ENCODE measurements at regions not wholly inside any gene's neighbourhood (a gene's known extent, or its start where the extent isn't known, plus 50 kb on each side); places are given as distances from the start of the nearest gene placed in this dataset.

DNA sequence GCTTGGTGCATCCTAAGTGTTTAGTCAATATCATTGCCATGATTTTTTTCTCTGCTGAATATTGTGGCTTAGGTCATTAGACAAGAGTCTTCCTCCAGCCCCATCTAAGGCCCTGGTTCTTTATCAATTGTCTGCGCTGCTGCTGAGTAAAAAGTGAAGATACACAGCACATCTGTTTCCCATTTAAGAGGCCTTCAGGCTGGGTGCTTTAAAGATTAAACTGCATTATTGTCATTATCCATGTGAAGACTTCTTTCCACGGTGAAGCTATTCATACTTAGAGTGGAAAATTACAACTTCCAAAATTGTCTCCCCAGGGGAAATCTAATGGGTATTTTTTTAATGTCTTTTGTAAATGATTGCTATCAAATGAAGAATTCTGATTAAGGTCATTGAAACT lies 719.8 kb upstream of the LRRC4C start:
- DNase-seq (ENCODE audit: low spot score), result no peak

GRCh38 chr11:42195289-42196013 lies 736.0 kb upstream of the LRRC4C start:
- DNase-seq (ENCODE audit: low spot score), result no peak

DNA sequence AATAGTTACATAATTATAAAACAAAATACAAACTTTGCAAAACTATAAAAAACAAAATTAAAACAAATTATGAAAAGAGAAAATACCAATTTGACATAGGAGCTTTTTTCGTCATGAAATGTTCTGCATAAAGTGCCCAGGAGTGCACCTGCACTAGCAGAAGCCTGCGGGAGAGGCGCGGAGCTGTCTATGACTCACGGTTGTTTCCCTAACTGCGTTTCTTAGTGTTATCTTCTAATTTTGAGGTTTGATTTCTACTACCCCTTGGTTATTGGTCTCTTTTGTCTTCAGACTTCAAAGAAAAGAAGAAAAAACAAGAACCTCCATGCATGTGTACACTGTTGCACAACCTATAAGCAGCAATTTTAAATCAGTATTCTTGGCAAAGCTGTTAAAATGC lies 740.9 kb upstream of the LRRC4C start:
- DNase-seq (ENCODE audit: low spot score), result no peak

DNA sequence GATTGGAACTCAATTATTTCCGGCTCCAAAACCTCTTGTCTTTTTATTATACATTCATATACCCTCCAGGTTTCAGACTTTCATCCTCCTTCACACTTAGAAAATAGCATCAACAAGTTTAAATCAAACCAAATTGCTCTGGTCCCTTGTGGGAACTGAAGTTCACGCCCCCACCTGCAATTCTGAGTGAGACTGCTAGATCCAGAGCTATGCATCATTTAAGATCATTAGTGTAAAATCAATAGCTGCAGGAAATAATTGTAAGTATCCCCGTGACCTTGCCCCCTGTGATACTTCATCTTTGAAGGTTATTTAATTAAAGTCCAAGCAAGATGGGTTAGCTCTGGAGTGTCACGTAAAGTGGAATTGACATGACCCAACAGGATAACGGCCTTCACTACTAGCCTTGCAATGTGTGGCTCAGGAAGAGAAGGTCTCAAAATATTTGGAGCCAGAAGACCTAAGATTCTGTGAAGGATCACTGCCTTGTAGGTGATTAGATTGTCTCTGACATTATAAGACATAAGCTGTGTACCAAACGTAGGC lies 742.2 kb upstream of the LRRC4C start:
- DNase-seq (ENCODE audit: low spot score), result no peak

DNA sequence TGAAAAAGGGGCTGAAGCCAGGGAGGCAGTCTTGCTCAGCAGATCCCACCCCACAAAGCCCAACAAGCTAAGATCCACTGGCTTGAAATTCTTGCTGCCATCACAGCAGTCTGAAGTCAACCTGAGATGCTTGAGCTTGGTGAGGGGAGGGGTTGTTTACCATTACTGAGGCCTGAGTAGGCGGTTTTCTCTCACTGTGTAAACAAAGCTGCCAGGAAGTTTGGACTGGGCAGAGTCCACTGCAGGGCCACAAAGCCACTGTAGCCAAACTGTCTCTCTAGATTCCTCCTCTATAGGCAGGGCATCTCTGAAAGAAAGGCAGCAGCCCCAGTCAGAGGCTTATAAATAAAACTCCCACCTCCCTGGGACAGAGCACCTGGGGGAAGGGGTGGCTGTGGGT lies 746.1 kb upstream of the LRRC4C start:
- no peak for DNase-seq (ENCODE audit: low spot score)

DNA sequence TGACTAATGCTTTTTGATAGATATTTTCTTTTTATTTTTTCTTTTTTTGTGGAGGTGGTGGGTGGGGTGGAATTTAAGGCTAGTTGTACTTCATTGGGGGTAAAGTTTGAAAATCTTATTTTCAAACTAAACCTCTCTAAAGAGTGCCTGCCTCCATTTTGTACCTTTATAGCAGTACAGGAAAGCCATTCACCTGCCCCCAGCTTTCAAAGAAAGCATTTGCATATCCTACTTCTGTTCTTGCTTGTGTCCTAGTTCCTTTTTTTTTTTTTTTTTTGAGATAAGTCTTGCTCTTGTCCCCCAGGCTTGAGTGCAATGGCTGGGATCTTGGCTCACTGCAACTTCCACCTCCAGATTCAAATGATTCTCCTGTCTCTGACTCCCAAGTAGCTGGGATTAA lies 766.2 kb upstream of the LRRC4C start:
- no peak for DNase-seq (ENCODE audit: low spot score)

- no peak for DNase-seq (ENCODE audit: low spot score)
These were observed 773.2 kb upstream of the LRRC4C start for GRCh38 chr11:42232673-42233072.

DNA sequence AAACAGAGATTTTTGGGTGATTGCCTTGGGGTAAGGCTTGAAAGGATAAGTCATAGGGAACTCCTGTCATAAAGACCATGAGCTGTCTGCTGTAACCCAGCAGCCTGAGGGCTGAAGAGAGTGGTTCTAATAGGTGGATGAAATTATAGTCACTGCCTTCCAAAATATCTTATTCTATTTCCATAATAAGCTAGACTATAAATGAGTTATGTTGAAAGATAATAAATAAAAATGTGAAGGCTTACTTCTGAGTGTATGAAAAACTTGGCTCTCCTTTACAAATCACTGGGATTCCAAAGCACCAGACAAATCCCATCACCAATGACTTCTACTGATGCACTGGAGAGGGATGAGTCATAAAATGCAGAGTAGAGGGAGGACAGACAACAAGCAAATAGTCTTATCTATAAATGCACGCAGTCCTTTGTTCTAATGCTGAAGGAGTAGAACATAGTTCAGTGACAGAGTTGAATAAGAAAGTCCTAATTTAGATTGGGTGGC lies 775.0 kb upstream of the LRRC4C start:
- DNase-seq (ENCODE audit: low spot score), result no peak

DNA sequence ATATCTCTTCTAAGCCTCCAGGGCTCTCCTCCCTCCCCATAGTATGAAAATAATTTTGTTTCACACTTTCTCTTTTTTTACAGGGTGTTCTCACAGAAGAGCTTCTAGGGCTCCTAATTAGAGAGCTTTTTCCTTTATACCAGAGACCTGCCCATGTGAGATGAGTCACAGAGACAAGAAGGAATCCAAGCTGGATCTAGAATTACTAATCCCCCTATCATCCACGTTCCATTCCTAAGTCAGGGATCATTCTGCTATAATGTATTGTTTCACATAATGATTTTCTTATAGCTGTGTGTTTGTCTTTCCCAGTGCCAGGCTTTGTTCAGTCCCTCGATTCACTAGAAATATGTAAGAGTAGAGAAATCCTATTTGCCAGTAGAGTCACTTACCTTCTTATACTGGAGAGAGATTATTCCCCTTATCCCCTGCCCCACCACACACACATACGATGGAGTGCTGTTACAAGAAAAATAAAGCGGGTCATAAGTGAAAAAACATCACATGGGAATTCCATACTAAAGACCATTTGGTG lies 778.3 kb upstream of the LRRC4C start:
- no peak for DNase-seq (ENCODE audit: low spot score)

- no peak for DNase-seq (ENCODE audit: low spot score)
These were observed 779.7 kb upstream of the LRRC4C start for GRCh38 chr11:42239188-42239587.

DNA sequence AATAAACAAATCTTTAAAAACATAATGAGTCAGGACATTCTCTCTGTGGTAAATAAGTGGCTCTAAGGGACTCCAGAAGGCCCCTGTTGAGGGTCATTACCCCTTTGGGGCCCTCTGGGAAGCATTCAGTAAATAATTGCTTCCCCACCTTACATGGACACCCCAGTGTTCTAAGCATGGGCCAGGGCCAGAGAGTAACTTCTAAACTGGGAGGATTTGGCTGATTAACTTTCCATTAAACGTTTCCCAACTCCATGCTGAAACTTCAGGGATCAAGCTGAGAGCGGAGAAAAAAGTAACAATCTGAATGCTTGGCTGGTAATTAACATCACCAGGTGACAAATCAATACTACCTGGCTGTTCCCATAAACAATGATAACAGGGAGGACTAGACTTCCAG lies 783.9 kb upstream of the LRRC4C start:
- DNase-seq (ENCODE audit: low spot score), result no peak

GRCh38 chr11:42244376-42244775 lies 784.9 kb upstream of the LRRC4C start:
- DNase-seq (ENCODE audit: low spot score), result no peak

DNA sequence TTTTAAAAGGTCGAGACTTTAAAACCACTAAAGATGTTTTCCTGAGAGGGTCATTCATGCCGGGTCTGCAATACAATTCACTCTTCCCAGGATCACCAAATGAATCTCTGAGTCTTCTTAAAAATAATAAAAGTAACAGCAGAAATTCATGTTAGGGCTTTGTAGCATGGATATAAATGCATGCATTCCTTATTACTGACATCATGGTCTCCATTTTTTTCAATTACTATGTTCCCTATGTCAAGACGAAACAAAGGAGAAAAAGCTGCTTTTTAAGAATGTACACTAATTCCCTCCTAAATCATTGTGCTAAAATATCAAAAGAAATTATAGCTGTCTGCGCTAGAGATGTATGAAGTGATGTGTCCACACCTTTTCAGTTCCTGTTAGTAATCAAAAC lies 789.9 kb upstream of the LRRC4C start:
- DNase-seq (ENCODE audit: low spot score), result no peak

GRCh38 chr11:42249956-42250355 lies 790.5 kb upstream of the LRRC4C start:
- DNase-seq (ENCODE audit: low spot score), result no peak

DNA sequence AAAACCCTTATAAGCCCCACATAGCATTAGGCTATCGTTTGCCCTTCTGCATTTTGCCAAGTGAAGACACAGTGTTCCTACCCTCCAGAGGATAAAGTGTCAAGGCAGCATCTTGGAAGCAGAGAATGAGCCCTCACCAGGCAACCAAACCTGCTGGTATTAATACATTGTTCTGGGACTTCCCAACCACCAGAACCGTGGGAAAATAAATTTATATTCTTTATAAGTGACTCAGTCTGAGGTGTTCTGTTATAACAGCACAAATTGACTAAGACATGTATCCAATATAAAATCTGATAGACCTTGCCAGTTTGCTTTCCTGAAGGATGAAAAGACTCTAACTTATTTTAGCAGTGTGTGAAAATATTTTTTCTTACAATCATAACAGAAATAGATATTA lies 792.5 kb upstream of the LRRC4C start:
- DNase-seq (ENCODE audit: low spot score), result no peak

DNA sequence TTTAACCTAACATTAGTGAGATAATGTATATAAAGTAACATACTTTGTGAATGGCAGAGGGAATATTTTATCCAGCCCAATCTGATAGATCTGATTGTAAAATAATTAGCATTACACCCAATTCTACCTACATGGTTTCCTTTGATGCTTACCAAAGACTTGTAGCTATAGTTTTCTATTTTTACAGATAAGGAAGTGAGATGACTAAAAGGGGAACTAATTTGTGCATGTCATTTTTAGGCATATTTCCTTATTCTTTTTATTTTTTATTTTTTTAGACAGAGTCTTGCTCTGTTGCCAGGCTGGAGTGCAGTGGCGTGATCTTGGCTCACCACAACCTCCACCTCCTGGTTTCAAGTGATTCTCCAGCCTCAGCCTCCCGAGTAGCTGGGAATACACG lies 793.7 kb upstream of the LRRC4C start:
- DNase-seq (ENCODE audit: low spot score), result no peak

- DNase-seq (ENCODE audit: low spot score), result no peak
These were observed 796.5 kb upstream of the LRRC4C start for GRCh38 chr11:42255906-42256305.

GRCh38 chr11:42257534-42257933 lies 798.1 kb upstream of the LRRC4C start:
- DNase-seq (ENCODE audit: low spot score), result no peak

DNA sequence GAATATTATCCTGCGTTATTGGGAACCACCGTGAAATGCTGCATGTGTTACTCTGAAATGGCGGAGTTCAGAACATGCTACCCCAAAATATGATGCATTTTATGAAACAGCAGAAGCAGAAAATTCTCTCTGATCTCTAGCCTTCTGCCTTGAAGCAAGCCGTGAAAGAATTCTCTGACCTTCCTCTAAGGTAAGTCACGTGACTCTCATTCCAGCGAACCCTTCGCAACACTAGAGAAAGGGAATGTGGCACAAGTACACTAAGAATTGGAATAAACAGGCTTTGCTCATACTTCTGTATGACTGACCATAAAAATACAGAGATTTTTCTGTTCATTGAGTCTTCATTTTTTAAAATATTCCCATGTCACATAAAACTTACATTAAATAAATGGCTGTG lies 805.6 kb upstream of the LRRC4C start:
- no peak for DNase-seq (ENCODE audit: low spot score)

- no peak for DNase-seq (ENCODE audit: low spot score)
These were observed 811.9 kb upstream of the LRRC4C start for GRCh38 chr11:42271306-42271705.

DNA sequence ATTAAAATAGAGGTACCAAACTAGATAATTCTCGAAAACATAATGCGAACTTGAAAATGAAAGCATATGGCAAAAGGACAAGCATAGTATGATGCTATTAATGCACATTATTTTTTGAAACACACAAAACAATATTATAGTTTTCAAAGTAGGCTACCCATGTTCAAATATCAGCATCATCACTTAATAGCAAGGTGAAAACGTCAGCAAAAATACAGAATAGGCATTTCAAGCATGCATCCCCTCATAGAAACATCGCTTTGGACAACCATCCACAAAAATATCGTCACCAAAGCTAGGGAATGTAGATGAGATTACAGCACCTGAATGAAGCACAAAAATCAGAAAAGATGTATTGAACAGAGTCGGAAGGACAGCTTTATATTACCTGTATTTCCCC lies 814.5 kb upstream of the LRRC4C start:
- no peak for DNase-seq (ENCODE audit: low spot score)

DNA sequence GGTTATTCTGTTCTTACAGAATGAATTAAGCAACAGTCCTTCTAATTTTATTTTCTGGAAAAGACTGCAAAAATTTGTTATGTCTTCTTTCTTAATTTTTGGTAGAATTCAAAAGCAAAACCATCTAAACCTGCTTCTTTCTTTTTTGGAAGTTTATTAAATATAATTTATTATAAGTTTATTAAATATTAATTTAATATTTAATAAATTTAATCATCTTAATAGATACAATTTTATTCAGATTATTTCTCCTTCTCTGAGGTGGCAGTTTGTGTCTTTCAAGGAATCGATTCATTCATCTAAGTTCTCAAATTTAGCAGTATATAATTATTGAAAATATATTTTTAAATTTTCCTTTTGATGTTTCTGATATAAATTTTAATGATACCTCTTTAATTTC lies 837.5 kb upstream of the LRRC4C start:
- DNase-seq (ENCODE audit: low spot score), result no peak

DNA sequence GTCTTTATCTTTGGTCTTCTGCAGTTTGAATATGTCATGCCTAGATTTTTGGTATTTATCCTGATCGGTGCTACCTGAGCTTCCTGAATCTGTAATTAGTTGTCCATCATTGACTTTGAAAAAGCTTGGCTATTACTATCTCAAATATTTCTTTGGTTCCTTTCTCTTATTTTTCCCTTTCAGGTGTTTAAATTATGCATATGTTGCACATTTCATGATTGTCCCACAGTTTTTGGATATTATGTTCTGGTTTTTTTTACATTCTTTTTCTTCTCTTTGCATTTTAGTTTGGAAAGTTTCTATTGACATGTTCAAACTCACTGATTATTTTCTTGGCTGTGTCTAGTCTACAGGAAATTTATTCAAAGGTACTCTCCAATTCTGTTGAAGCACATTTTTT lies 840.3 kb upstream of the LRRC4C start:
- DNase-seq (ENCODE audit: low spot score), result no peak

GRCh38 chr11:42301777-42302176 lies 842.3 kb upstream of the LRRC4C start:
- no peak for DNase-seq (ENCODE audit: low spot score)
